Ectodermal cell (in vitro differentiated cells): ENCODE measurements at regions not wholly inside any gene's neighbourhood (a gene's known extent, or its start where the extent isn't known, plus 50 kb on each side); places are given as distances from the start of the nearest gene placed in this dataset.
"Not testable (repeated sequence)": the region's sequence is repeated elsewhere in the genome, so short reads cannot be mapped to it uniquely, and the experiment has no call there.

Experiments used
- H3K27ac ChIP-seq: 2 replicates; pipeline ENCODE4 v1.7.0; 2013; ENCODE audit warnings: mild to moderate bottlenecking, low read depth, low read length; ENCODE audit not compliant: insufficient read depth, poor library complexity, severe bottlenecking
- H3K27me3 ChIP-seq: 2 replicates; pipeline ENCODE4 v1.7.0; 2013; ENCODE audit warnings: mild to moderate bottlenecking, low read length; ENCODE audit not compliant: insufficient read depth, control insufficient read depth, poor library complexity, severe bottlenecking
- H3K36me3 ChIP-seq: one replicate; pipeline ENCODE4 v1.7.0; 2013; ENCODE audit warnings: low read length; ENCODE audit not compliant: control insufficient read depth, insufficient read depth
- H3K4me1 ChIP-seq: one replicate; pipeline ENCODE4 v1.7.0; 2013; ENCODE audit warnings: low read length; ENCODE audit not compliant: control insufficient read depth, insufficient read depth
- H3K4me3 ChIP-seq: 2 replicates; pipeline ENCODE4 v1.7.0; 2013; ENCODE audit warnings: low read depth, low read length, control low read depth; ENCODE audit not compliant: insufficient read depth
- H3K9me3 ChIP-seq: 2 replicates; pipeline ENCODE4 v1.7.0; 2013; ENCODE audit warnings: mild to moderate bottlenecking, low read length, moderate library complexity; ENCODE audit not compliant: control insufficient read depth
- WGBS, 2 experiments: methylation state at CpG; one replicate each; pipeline ENCODE4 v1.1.7; 2013; ENCODE audit warnings: missing lambda C conversion rate in 2 of 2; 5-methylcytosine and 5-hydroxymethylcytosine counted together

- not testable (repeated sequence) for H3K36me3 ChIP-seq
- 92 to 95% methylated on average over 15 of the region's 15 CpGs for WGBS, 2 experiments
Observed at GRCh38 chrX:1016926-1017325, 195.5 kb downstream of the CRLF2 start.

DNA sequence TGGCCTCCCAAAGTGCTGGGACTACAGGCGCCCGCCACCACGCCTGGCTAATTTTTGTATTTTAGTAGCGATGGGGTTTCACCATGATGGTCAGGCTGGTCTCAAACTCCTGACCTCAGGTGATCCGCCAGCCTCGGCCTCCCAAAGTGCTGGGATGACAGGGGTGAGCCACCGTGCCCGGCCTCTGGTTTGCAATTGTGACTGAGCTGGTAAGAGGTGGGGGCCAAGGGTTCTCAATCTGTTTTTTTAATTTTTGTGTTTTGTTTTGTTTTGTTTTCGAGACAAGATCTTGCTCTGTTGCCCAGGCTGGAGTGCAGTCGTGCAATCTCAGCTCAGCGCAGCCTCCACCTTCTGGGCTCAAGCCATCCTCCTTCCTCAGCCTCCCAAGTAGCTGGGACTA lies 196.2 kb downstream of the CRLF2 start:
- not testable (repeated sequence) for H3K4me3 ChIP-seq, H3K27me3 ChIP-seq, H3K36me3 ChIP-seq, H3K9me3 ChIP-seq, H3K27ac ChIP-seq, H3K4me1 ChIP-seq
- 94 to 96% methylated on average over 11 of the region's 11 CpGs for WGBS, 2 experiments

More at GRCh38 chrX:1016926-1017325, 195.5 kb downstream of the CRLF2 start:
- H3K9me3 ChIP-seq, H3K27ac ChIP-seq, H3K27me3 ChIP-seq, H3K4me3 ChIP-seq, H3K4me1 ChIP-seq: not testable (repeated sequence)

DNA sequence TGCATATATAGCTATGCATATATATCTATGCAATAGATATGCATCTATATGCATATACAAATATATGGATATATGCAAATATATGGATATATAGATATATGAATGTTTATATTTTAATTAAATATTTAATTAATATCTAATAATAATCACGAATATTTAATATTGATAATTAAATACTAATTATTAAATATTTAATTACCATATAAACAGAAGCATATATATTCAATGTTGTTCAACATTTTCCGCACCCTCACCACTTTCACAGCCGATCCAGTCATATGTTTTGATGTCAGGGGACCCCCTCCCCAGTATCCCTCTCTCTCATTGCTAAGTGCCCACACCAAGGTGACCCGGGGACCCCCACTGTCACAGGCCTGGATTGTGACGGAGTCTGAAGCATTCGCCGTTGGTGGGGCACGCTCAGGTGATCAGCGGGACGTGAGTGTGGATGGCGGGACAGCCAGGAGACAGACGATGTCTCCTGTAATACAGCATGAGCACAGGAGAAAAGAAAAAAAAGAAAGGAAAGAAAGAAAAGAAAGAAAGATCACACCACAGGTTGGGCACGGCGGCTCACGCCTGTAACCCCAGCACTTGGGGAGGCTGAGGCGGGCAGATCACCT lies 199.7 kb downstream of the CRLF2 start:
- no peaks in the 10 kb centered on the region for H3K27me3 ChIP-seq
- H3K4me1 ChIP-seq, result no peaks in the 10 kb centered on the region
- WGBS, 2 experiments, result 94% methylated on average over 15 of the region's 16 CpGs
- no peak overlapping the region for H3K27ac ChIP-seq
- no peaks in the 10 kb centered on the region for H3K36me3 ChIP-seq
- H3K4me3 ChIP-seq, result no peak overlapping the region
- no peaks in the 10 kb centered on the region for H3K9me3 ChIP-seq

- no peaks in the 10 kb centered on the region for H3K36me3 ChIP-seq
Observed at GRCh38 chrX:1011691-1012283, 200.7 kb downstream of the CRLF2 start.

DNA sequence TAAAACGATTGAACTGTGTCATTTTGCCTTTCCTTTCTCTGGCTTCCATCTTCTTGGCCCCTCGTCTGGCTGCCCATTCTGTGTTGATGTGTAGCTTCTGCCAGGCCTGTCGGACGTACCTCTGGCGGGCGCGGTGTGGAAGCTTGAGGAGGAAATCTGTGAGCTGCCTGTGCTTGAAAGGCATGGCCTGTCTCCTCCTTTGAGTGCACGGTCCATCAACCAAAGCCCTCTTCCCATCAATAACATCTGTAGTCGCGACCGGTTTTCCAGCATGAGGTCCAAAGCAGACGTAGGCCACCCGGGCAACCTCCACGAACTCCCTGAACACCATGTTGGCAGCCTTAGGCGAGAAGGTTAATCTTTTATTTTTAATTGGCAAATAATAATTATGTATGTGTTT lies 202.7 kb downstream of the CRLF2 start:
- Histone ChIP-seq H3K27ac (no peak overlapping the region), H3K4me3 (no peak overlapping the region), H3K9me3 (no peaks in the 10 kb centered on the region), H3K4me1 (no peaks in the 10 kb centered on the region), H3K27me3 (no peaks in the 10 kb centered on the region), H3K36me3 (no peaks in the 10 kb centered on the region)
- 92 to 95% methylated on average over 15 of the region's 15 CpGs for WGBS, 2 experiments

More at GRCh38 chrX:1011691-1012283, 200.7 kb downstream of the CRLF2 start:
- H3K4me1 ChIP-seq, result no peaks in the 10 kb centered on the region
- WGBS, 2 experiments, result 91 to 94% methylated on average over 10 of the region's 12 CpGs
- H3K4me3 ChIP-seq, result no peak overlapping the region
- H3K27ac ChIP-seq, result no peak overlapping the region
- no peaks in the 10 kb centered on the region for H3K9me3 ChIP-seq
- H3K27me3 ChIP-seq, result no peaks in the 10 kb centered on the region

GRCh38 chrX:1006156-1006730 lies 206.2 kb downstream of the CRLF2 start:
- Histone ChIP-seq H3K9me3 (no peaks in the 10 kb centered on the region), H3K4me3 (no peak overlapping the region), H3K27ac (no peak overlapping the region), H3K4me1 (no peaks in the 10 kb centered on the region), H3K36me3 (no peaks in the 10 kb centered on the region), H3K27me3 (no peaks in the 10 kb centered on the region)
- WGBS, 2 experiments, result 94 to 95% methylated on average over 19 to 20 of the region's 20 CpGs

DNA sequence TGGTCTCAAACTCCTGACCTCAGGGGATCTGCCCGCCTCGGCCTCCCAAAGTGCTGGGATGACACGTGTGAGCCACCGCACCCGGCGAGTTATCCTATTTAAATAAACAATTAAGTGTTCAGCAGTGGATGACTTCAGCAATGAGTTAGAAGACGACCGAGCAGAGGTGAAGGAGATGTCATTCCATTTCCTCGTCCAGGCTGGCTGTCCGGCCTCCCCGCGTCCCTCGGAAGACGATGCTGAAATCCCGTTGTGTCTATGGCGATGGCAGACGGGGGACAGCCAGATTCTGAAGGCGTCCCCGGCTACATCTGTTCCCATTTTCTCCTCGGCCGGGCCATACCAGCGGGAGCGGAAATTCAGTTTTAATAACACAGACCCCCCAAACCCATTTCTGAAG lies 209.8 kb downstream of the CRLF2 start:
- no peaks in the 10 kb centered on the region for H3K27me3 ChIP-seq
- no peaks in the 10 kb centered on the region for H3K9me3 ChIP-seq
- 93 to 94% methylated on average over 23 of the region's 23 CpGs for WGBS, 2 experiments
- H3K27ac ChIP-seq, result no peak overlapping the region
- no peak overlapping the region for H3K4me3 ChIP-seq
- H3K36me3 ChIP-seq, result no peaks in the 10 kb centered on the region
- peaks cover 7% of the 10 kb centered on the region for H3K4me1 ChIP-seq

GRCh38 chrX:997631-998137 lies 214.8 kb downstream of the CRLF2 start:
- H3K9me3 ChIP-seq, result no peaks in the 10 kb centered on the region
- no peaks in the 10 kb centered on the region for H3K36me3 ChIP-seq
- WGBS, 2 experiments, result 1 to 2% methylated on average over 10 of the region's 10 CpGs
- no peak overlapping the region for H3K4me3 ChIP-seq
- H3K4me1 ChIP-seq, result peaks cover 13% of the 10 kb centered on the region
- H3K27ac ChIP-seq, result peak overlapping the region; percentile 92
- no peaks in the 10 kb centered on the region for H3K27me3 ChIP-seq

GRCh38 chrX:994780-995179 lies 217.7 kb downstream of the CRLF2 start:
- Histone ChIP-seq H3K36me3 (no peaks in the 10 kb centered on the region), H3K9me3 (no peaks in the 10 kb centered on the region), H3K27me3 (no peaks in the 10 kb centered on the region), H3K4me1 (peaks cover 13% of the 10 kb centered on the region), H3K4me3 (no peak overlapping the region), H3K27ac (no peak overlapping the region)
- 86 to 94% methylated on average over 2 of the region's 2 CpGs for WGBS, 2 experiments

GRCh38 chrX:989959-990510 lies 222.4 kb downstream of the CRLF2 start:
- Histone ChIP-seq H3K36me3 (no peaks in the 10 kb centered on the region), H3K27me3 (no peaks in the 10 kb centered on the region), H3K4me3 (no peak overlapping the region), H3K4me1 (no peaks in the 10 kb centered on the region), H3K9me3 (no peaks in the 10 kb centered on the region), H3K27ac (no peak overlapping the region)
- WGBS, 2 experiments, result 93% methylated on average over 25 of the region's 25 CpGs
